ENCODE measurements at regions not wholly inside any gene's neighbourhood (a gene's known extent, or its start where the extent isn't known, plus 50 kb on each side); places are given as distances from the start of the nearest gene placed in this dataset.

DNA sequence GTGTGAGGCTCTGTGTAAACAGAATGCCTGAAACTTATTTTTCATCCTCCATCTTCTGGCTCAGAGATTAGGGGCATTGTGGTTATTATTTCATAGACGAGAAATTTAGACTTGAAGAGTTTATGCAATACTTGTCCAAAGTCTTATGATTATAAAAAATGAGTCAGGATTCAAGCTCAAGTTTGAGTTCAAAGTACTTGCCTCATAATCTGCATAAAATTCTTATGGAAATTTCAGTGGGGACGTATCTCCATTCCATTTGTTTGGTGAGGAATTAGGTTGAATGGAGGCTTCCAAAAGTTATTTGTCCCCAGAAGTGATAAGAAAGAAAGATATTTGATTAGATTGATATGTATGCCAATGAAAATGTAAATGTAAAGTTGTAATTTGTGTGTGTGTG is 93.7 kb upstream of the CLVS2 start:
- TF ChIP-seq EZH2 (optimal IDR thresholded peaks at IDR 0.05; ENCODE audit: low read depth, low read length): no peak
- no peak for TF ChIP-seq EZH2phosphoT487 (IDR thresholded peaks at IDR 0.05; ENCODE audit: low read length)
- TF ChIP-seq CTCF (IDR thresholded peaks at IDR 0.05; ENCODE audit: low read length): no peak
- no peak overlapping the region for H3K4me3 ChIP-seq (ENCODE audit: low read length)
- no peaks in the 10 kb centered on the region for H3K79me2 ChIP-seq (ENCODE audit: low read length)
- H3K9me3 ChIP-seq (replicated peaks; ENCODE audit: insufficient read depth, low read length): no peaks in the 10 kb centered on the region
- H3K9ac ChIP-seq (ENCODE audit: low read length): no peak overlapping the region
- H2AFZ ChIP-seq (ENCODE audit: low read length): no peak overlapping the region
- no peak overlapping the region for H3K4me2 ChIP-seq (ENCODE audit: low read depth, low read length)
- no peaks in the 10 kb centered on the region for H3K36me3 ChIP-seq (replicated peaks; ENCODE audit: insufficient read depth, low read length)
- H3K27me3 ChIP-seq (replicated peaks; ENCODE audit: insufficient read depth, low read length): no peaks in the 10 kb centered on the region
- no peaks in the 10 kb centered on the region for H3K9me2 ChIP-seq (replicated peaks; ENCODE audit: insufficient read depth, low read length)
- H4K20me1 ChIP-seq (ENCODE audit: insufficient read depth, low read length): no peaks in the 10 kb centered on the region
- H3F3A ChIP-seq (ENCODE audit: insufficient read depth, low read length): no peaks in the 10 kb centered on the region
- no peak overlapping the region for H3K27ac ChIP-seq (ENCODE audit: low read length)
- H3K4me1 ChIP-seq (ENCODE audit: low read length): no peaks in the 10 kb centered on the region
- DNase-seq: no peak

DNA sequence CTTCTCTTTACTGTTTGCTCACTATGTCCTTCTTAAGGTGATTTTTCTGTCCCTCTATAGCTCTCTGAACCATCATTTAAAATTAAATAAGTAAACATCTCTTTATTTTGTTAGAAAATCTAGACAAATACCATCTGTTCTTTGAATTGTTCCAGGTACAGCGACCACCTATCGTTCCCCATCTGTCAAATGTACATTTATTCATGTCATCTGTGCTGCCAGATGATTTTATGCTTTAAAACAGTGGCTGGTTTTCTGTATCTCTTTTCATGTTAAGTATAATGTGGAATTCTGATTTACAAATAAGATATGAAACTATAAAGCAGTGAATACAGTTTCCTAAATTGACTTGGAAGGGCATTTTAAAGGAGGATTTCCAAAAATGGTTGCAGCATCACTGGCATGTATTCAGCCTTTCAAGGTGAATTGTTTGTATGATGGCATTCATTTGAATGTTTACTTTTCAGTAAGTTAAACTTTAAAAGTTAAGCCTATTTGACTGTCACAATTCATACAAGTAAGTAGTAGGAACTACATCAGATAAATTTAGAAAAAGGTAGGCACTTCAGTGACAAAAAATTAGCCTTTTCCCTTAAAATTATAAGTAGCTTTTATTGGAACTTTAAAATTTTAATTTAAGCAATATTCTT is 92.6 kb upstream of the CLVS2 start:
- no peak overlapping the region for H3K27ac ChIP-seq (ENCODE audit: low read length)
- H2AFZ ChIP-seq (ENCODE audit: low read length): no peak overlapping the region
- no peaks in the 10 kb centered on the region for H4K20me1 ChIP-seq (ENCODE audit: insufficient read depth, low read length)
- no peaks in the 10 kb centered on the region for H3K4me1 ChIP-seq (ENCODE audit: low read length)
- DNase-seq: no peak
- H3K27me3 ChIP-seq (replicated peaks; ENCODE audit: insufficient read depth, low read length): no peaks in the 10 kb centered on the region
- TF ChIP-seq CTCF (IDR thresholded peaks at IDR 0.05; ENCODE audit: low read length): no peak
- no peak for TF ChIP-seq EZH2phosphoT487 (IDR thresholded peaks at IDR 0.05; ENCODE audit: low read length)
- TF ChIP-seq EZH2 (optimal IDR thresholded peaks at IDR 0.05; ENCODE audit: low read depth, low read length): no peak
- no peaks in the 10 kb centered on the region for H3K79me2 ChIP-seq (ENCODE audit: low read length)
- H3F3A ChIP-seq (ENCODE audit: insufficient read depth, low read length): no peaks in the 10 kb centered on the region
- H3K4me3 ChIP-seq (ENCODE audit: low read length): no peak overlapping the region
- no peaks in the 10 kb centered on the region for H3K9me2 ChIP-seq (replicated peaks; ENCODE audit: insufficient read depth, low read length)
- no peak overlapping the region for H3K9ac ChIP-seq (ENCODE audit: low read length)
- no peak overlapping the region for H3K4me2 ChIP-seq (ENCODE audit: low read depth, low read length)
- no peaks in the 10 kb centered on the region for H3K36me3 ChIP-seq (replicated peaks; ENCODE audit: insufficient read depth, low read length)
- no peaks in the 10 kb centered on the region for H3K9me3 ChIP-seq (replicated peaks; ENCODE audit: insufficient read depth, low read length)

DNA sequence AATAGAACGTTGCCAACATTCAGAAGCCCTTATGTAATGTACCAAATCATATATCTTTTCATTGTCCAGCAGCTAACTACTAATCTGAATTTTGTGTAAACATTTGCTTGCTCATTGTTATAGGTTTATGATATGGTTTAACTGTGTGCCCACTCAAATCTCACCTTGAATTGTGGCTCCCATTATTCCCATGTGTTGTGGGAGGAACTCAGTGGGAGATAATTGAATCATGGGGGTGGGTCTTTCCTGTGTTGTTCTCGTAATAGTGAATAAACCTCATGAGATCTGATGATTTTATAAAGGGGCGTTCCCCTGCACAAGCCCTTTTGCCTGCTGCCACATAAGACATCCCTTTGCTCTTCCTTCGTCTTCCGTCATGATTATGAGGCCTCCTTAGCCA is 91.9 kb upstream of the CLVS2 start:
- H3K4me2 ChIP-seq (ENCODE audit: low read depth, low read length): no peak overlapping the region
- no peaks in the 10 kb centered on the region for H3K27me3 ChIP-seq (replicated peaks; ENCODE audit: insufficient read depth, low read length)
- H4K20me1 ChIP-seq (ENCODE audit: insufficient read depth, low read length): no peaks in the 10 kb centered on the region
- H3K27ac ChIP-seq (ENCODE audit: low read length): no peak overlapping the region
- no peaks in the 10 kb centered on the region for H3K36me3 ChIP-seq (replicated peaks; ENCODE audit: insufficient read depth, low read length)
- TF ChIP-seq CTCF (IDR thresholded peaks at IDR 0.05; ENCODE audit: low read length): no peak
- TF ChIP-seq EZH2phosphoT487 (IDR thresholded peaks at IDR 0.05; ENCODE audit: low read length): no peak
- H3F3A ChIP-seq (ENCODE audit: insufficient read depth, low read length): no peaks in the 10 kb centered on the region
- H3K9me3 ChIP-seq (replicated peaks; ENCODE audit: insufficient read depth, low read length): no peaks in the 10 kb centered on the region
- DNase-seq: no peak
- no peaks in the 10 kb centered on the region for H3K9me2 ChIP-seq (replicated peaks; ENCODE audit: insufficient read depth, low read length)
- no peaks in the 10 kb centered on the region for H3K4me1 ChIP-seq (ENCODE audit: low read length)
- H2AFZ ChIP-seq (ENCODE audit: low read length): no peak overlapping the region
- H3K4me3 ChIP-seq (ENCODE audit: low read length): no peak overlapping the region
- no peaks in the 10 kb centered on the region for H3K79me2 ChIP-seq (ENCODE audit: low read length)
- no peak overlapping the region for H3K9ac ChIP-seq (ENCODE audit: low read length)

All from MM.1S (cell line).